ENCODE measurements at regions not wholly inside any gene's neighbourhood (a gene's known extent, or its start where the extent isn't known, plus 50 kb on each side); places are given as distances from the start of the nearest gene placed in this dataset.
A peak's percentile ranks its signal among the peaks of the same experiment; 100 is the strongest.

- Histone ChIP-seq H3K9me3 (ENCODE audit: control insufficient read depth, low read length) (peaks cover 16% of the 10 kb centered on the region), H3K27me3 (ENCODE audit: control insufficient read depth, insufficient read depth, low read length, poor library complexity, severe bottlenecking) (no peaks in the 10 kb centered on the region), H3K36me3 (ENCODE audit: control insufficient read depth, insufficient read depth, low read length) (no peaks in the 10 kb centered on the region), H3K4me1 (ENCODE audit: control insufficient read depth, insufficient read depth, low read length) (no peaks in the 10 kb centered on the region), H3K4me3 (ENCODE audit: low read length) (no peak overlapping the region), H3K9ac (ENCODE audit: extremely low read depth, low read length, poor library complexity, severe bottlenecking) (no peak overlapping the region), H3K27ac (ENCODE audit: low read depth, low read length) (no peak overlapping the region)
- no peak overlapping the region for H3K4me3 Mint-ChIP-seq
- no peaks in the 10 kb centered on the region for H3K4me1 Mint-ChIP-seq
- H3K27ac Mint-ChIP-seq, result no peak overlapping the region
- no peaks in the 10 kb centered on the region for H3K27me3 Mint-ChIP-seq (ENCODE audit: insufficient read depth)
- DNase-seq, result no peak
- no peaks in the 10 kb centered on the region for H3K36me3 Mint-ChIP-seq (ENCODE audit: low read depth)
- no peak for TF ChIP-seq CTCF (conservative IDR thresholded peaks at IDR 0.05)
- WGBS, 2 experiments (ENCODE audit: insufficient coverage in 1 of 2, insufficient read length in 1 of 2), result 93% methylated on average over 3 of the region's 3 CpGs
- H3K9me3 Mint-ChIP-seq, result peaks cover 8% of the 10 kb centered on the region
Observed at GRCh38 chr4:11497972-11498371, 69.3 kb upstream of the HS3ST1 start.

GRCh38 chr4:11497212-11497806, 68.6 kb upstream of the HS3ST1 start:
- TF ChIP-seq CTCF (conservative IDR thresholded peaks at IDR 0.05), result peak; percentile 35
- no peak for DNase-seq

GRCh38 chr4:11496351-11496829, 67.7 kb upstream of the HS3ST1 start:
- Mint-ChIP-seq H3K27ac (no peak overlapping the region), H3K4me3 (no peak overlapping the region), H3K36me3 (ENCODE audit: low read depth) (no peaks in the 10 kb centered on the region), H3K27me3 (ENCODE audit: insufficient read depth) (no peaks in the 10 kb centered on the region), H3K9me3 (peaks cover 8% of the 10 kb centered on the region), H3K4me1 (no peaks in the 10 kb centered on the region)
- WGBS, 2 experiments (ENCODE audit: insufficient coverage in 1 of 2, insufficient read length in 1 of 2), result 79 to 84% methylated on average over 6 to 7 of the region's 7 CpGs
- Histone ChIP-seq H3K27me3 (ENCODE audit: control insufficient read depth, insufficient read depth, low read length, poor library complexity, severe bottlenecking) (no peaks in the 10 kb centered on the region), H3K9ac (ENCODE audit: extremely low read depth, low read length, poor library complexity, severe bottlenecking) (no peak overlapping the region), H3K9me3 (ENCODE audit: control insufficient read depth, low read length) (peaks cover 22% of the 10 kb centered on the region), H3K36me3 (ENCODE audit: control insufficient read depth, insufficient read depth, low read length) (no peaks in the 10 kb centered on the region), H3K4me3 (ENCODE audit: low read length) (no peak overlapping the region), H3K4me1 (ENCODE audit: control insufficient read depth, insufficient read depth, low read length) (no peaks in the 10 kb centered on the region), H3K27ac (ENCODE audit: low read depth, low read length) (no peak overlapping the region)
- no peak for TF ChIP-seq CTCF (conservative IDR thresholded peaks at IDR 0.05)
- no peak for DNase-seq

More at GRCh38 chr4:11497212-11497806, 68.6 kb upstream of the HS3ST1 start:
- Mint-ChIP-seq H3K4me1 (no peaks in the 10 kb centered on the region), H3K36me3 (ENCODE audit: low read depth) (no peaks in the 10 kb centered on the region), H3K4me3 (no peak overlapping the region), H3K9me3 (peaks cover 8% of the 10 kb centered on the region), H3K27me3 (ENCODE audit: insufficient read depth) (no peaks in the 10 kb centered on the region), H3K27ac (no peak overlapping the region)
- Histone ChIP-seq H3K27ac (ENCODE audit: low read depth, low read length) (no peak overlapping the region), H3K4me1 (ENCODE audit: control insufficient read depth, insufficient read depth, low read length) (no peaks in the 10 kb centered on the region), H3K4me3 (ENCODE audit: low read length) (no peak overlapping the region), H3K9me3 (ENCODE audit: control insufficient read depth, low read length) (peaks cover 16% of the 10 kb centered on the region), H3K9ac (ENCODE audit: extremely low read depth, low read length, poor library complexity, severe bottlenecking) (no peak overlapping the region), H3K27me3 (ENCODE audit: control insufficient read depth, insufficient read depth, low read length, poor library complexity, severe bottlenecking) (no peaks in the 10 kb centered on the region), H3K36me3 (ENCODE audit: control insufficient read depth, insufficient read depth, low read length) (no peaks in the 10 kb centered on the region)
- 100% methylated on average over 1 of the region's 1 CpG for WGBS, 2 experiments (ENCODE audit: insufficient coverage in 1 of 2, insufficient read length in 1 of 2)
